Keratinocyte (primary cell): ENCODE measurements at regions not wholly inside any gene's neighbourhood (a gene's known extent, or its start where the extent isn't known, plus 50 kb on each side); places are given as distances from the start of the nearest gene placed in this dataset.

Source experiments
- CTCF ChIP-seq, 3 experiments: IDR thresholded peaks in 1 of 3; conservative IDR thresholded peaks in 1 of 3; optimal IDR thresholded peaks in 1 of 3; 2 replicates in 2 of 3; 3 replicates in 1 of 3; pipeline versions ENCODE3 to v1.5.1; 2011; ENCODE audit warnings: low read length in 3 of 3, mild to moderate bottlenecking in 3 of 3, moderate library complexity in 2 of 3, control low read depth in 1 of 3, inconsistent platforms in 1 of 3; ENCODE audit not compliant: insufficient read depth in 2 of 3; ENCODE audit errors: extremely low read depth in 1 of 3
- EZH2 ChIP-seq: IDR thresholded peaks from one replicate; pipeline ENCODE4 v1.6.1; 2012; ENCODE audit warnings: inconsistent platforms, mild to moderate bottlenecking, low read length, moderate library complexity

GRCh38 chr18:22789600-22789999 is 143.5 kb upstream of the RBBP8 start:
- TF ChIP-seq CTCF (optimal IDR thresholded peaks at IDR 0.05 in 1 of 3, IDR thresholded peaks at IDR 0.05 in 1 of 3, conservative IDR thresholded peaks at IDR 0.05 in 1 of 3; ENCODE audit: extremely low read depth in 1 of 3, insufficient read depth in 2 of 3, low read length in 3 of 3) (no peak), EZH2 (no peak)
